ENCODE measurements at regions not wholly inside any gene's neighbourhood (a gene's known extent, or its start where the extent isn't known, plus 50 kb on each side); places are given as distances from the start of the nearest gene placed in this dataset.
"Not testable (repeated sequence)": the region's sequence is repeated elsewhere in the genome, so short reads cannot be mapped to it uniquely, and the experiment has no call there.

DNA sequence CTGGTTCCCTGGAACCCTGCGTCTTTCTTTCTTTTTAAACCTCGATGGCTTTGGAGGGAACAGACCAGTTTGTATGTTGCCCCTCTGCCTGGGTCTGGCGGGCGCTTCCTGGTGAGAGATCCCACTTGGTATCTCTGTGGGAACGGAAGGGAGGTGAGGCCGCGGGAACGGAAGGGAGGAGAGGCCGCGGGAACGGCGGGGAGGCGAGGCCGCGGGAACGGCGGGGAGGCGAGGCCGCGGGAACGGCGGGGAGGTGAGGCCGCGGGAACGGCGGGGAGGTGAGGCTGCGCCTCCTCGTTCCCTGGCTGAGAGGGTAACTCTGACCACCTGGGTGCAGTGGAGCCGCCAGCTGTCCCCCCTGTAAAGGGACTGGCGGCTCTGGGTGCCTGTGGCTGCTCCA lies 169.5 kb downstream of the NPIPB11 start:
- TF ChIP-seq POLR2A (IDR thresholded peaks at IDR 0.05): not testable (repeated sequence)
- TF ChIP-seq, protein P1, sequence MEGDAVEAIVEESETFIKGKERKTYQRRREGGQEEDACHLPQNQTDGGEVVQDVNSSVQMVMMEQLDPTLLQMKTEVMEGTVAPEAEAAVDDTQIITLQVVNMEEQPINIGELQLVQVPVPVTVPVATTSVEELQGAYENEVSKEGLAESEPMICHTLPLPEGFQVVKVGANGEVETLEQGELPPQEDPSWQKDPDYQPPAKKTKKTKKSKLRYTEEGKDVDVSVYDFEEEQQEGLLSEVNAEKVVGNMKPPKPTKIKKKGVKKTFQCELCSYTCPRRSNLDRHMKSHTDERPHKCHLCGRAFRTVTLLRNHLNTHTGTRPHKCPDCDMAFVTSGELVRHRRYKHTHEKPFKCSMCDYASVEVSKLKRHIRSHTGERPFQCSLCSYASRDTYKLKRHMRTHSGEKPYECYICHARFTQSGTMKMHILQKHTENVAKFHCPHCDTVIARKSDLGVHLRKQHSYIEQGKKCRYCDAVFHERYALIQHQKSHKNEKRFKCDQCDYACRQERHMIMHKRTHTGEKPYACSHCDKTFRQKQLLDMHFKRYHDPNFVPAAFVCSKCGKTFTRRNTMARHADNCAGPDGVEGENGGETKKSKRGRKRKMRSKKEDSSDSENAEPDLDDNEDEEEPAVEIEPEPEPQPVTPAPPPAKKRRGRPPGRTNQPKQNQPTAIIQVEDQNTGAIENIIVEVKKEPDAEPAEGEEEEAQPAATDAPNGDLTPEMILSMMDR (IDR thresholded peaks at IDR 0.05 in 4 of 5, conservative IDR thresholded peaks at IDR 0.05 in 1 of 5): not testable (repeated sequence)

Measured in gastrocnemius medialis (tissue), 4 donors.